ENCODE measurements at regions not wholly inside any gene's neighbourhood (a gene's known extent, or its start where the extent isn't known, plus 50 kb on each side); places are given as distances from the start of the nearest gene placed in this dataset.

GRCh38 chr15:75112278-75112847 lies 89.0 kb downstream of the PPCDC start:
- no peak for TF ChIP-seq POLR2A (IDR thresholded peaks at IDR 0.05; ENCODE audit: low read length)
- TF ChIP-seq GATA1 (IDR thresholded peaks at IDR 0.05; ENCODE audit: low read depth, low read length) = no peak

Data from erythroblast (primary cell).